MM.1S (cell line): ENCODE measurements at regions not wholly inside any gene's neighbourhood (a gene's known extent, or its start where the extent isn't known, plus 50 kb on each side); places are given as distances from the start of the nearest gene placed in this dataset.

Experiments used
- DNase-seq: peaks from one replicate; pipeline ENCODE4 v3.0.0-alpha.2; 2015
- H2AFZ ChIP-seq: fragments of 300-600 bp; sonication (generic); 2 replicates; pipeline ENCODE4 v1.6.0; 2016; ENCODE audit warnings: antibody characterized with exemption, low read length
- H3F3A ChIP-seq: fragments of 300-600 bp; sonication (generic); 2 replicates; pipeline ENCODE4 v1.6.1; 2016; ENCODE audit warnings: mild to moderate bottlenecking, antibody characterized with exemption, low read length, moderate library complexity, mixed read lengths; ENCODE audit not compliant: insufficient read depth
- H3K27ac ChIP-seq: fragments of 300-600 bp; sonication (generic); 2 replicates; pipeline ENCODE4 v1.5.1; 2016; ENCODE audit warnings: mild to moderate bottlenecking, low read length
- H3K27me3 ChIP-seq: fragments of 300-600 bp; sonication (generic); replicated peaks from 2 replicates; pipeline ENCODE4 v1.6.0; 2016; ENCODE audit warnings: low read length; ENCODE audit not compliant: insufficient read depth
- H3K36me3 ChIP-seq: fragments of 300-600 bp; sonication (generic); replicated peaks from 2 replicates; pipeline ENCODE4 v1.6.1; 2016; ENCODE audit warnings: mild to moderate bottlenecking, low read length, mixed read lengths; ENCODE audit not compliant: insufficient read depth
- H3K4me1 ChIP-seq: fragments of 300-600 bp; sonication (generic); 2 replicates; pipeline ENCODE4 v1.6.1; 2016; ENCODE audit warnings: low read length, mixed read lengths
- H3K4me2 ChIP-seq: fragments of 300-600 bp; sonication (generic); 2 replicates; pipeline ENCODE4 v1.6.0; 2016; ENCODE audit warnings: low read depth, low read length
- H3K4me3 ChIP-seq: fragments of 300-600 bp; sonication (generic); 2 replicates; pipeline ENCODE4 v1.5.1; 2016; ENCODE audit warnings: low read length, mixed read lengths
- H3K79me2 ChIP-seq: fragments of 300-600 bp; sonication (generic); 2 replicates; pipeline ENCODE4 v1.6.1; 2016; ENCODE audit warnings: mixed run types, low read length, mixed read lengths
- H3K9ac ChIP-seq: fragments of 300-600 bp; sonication (generic); 2 replicates; pipeline ENCODE4 v1.6.1; 2016; ENCODE audit warnings: low read length, mixed read lengths
- H3K9me2 ChIP-seq: fragments of 300-600 bp; sonication (generic); replicated peaks from 2 replicates; pipeline ENCODE4 v1.6.1; 2016; ENCODE audit warnings: mild to moderate bottlenecking, low read length, mixed read lengths; ENCODE audit not compliant: insufficient read depth
- H3K9me3 ChIP-seq: fragments of 300-600 bp; sonication (generic); replicated peaks from 2 replicates; pipeline ENCODE4 v1.6.1; 2016; ENCODE audit warnings: mild to moderate bottlenecking, low read length, mixed read lengths; ENCODE audit not compliant: insufficient read depth
- H4K20me1 ChIP-seq: fragments of 300-600 bp; sonication (generic); 2 replicates; pipeline ENCODE4 v1.6.1; 2016; ENCODE audit warnings: mild to moderate bottlenecking, low read length, moderate library complexity, mixed read lengths; ENCODE audit not compliant: insufficient read depth
- EZH2 ChIP-seq: fragments of 300-600 bp; sonication (generic); optimal IDR thresholded peaks from 2 replicates; pipeline ENCODE3; 2017; ENCODE audit warnings: low read depth, mild to moderate bottlenecking, antibody characterized with exemption, low read length, mixed read lengths
- EZH2phosphoT487 ChIP-seq: fragments of 300-600 bp; sonication (generic); IDR thresholded peaks from 2 replicates; pipeline ENCODE4 v1.6.1; 2018; ENCODE audit warnings: antibody characterized with exemption, low read length
- TF ChIP-seq, protein P1 (sequence below): fragments of 300-600 bp; sonication (generic); IDR thresholded peaks from 2 replicates; pipeline ENCODE4 v1.5.1; 2016; ENCODE audit warnings: antibody characterized with exemption, low read length, mixed read lengths

DNA sequence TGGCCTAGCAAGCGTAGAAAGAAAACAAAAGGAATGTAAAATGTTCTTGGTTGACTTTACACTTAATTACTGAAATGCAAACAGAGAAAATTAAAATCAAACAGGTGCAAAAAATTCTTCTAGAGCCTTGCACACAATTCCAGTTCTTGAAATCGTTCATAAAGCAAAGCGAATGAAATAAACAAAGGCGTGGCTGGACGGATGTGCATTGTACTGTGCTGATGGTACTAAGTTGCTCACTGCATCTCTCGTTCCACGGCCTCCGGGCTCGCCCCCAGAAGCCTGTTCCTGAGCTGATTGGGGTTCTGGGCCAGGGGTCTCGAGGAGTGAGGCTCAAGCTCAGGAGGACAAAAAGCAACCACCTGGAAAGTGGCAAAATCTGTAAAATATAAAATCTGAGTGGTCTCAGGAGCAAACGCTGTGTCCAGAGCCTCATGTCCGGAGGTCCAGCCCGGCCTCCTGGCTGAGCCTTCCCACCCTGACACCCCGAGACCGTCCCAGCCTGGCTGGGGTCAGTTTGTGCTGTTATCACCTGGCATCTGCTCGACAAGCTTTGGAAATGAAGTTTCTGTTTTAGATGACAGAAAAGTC lies 71.3 kb downstream of the TTLL2 start:
- no peaks in the 10 kb centered on the region for H3K36me3 ChIP-seq
- no peak overlapping the region for H3K4me3 ChIP-seq
- no peak overlapping the region for H3K9ac ChIP-seq
- TF ChIP-seq EZH2phosphoT487: no peak
- TF ChIP-seq EZH2: no peak
- TF ChIP-seq, protein P1, sequence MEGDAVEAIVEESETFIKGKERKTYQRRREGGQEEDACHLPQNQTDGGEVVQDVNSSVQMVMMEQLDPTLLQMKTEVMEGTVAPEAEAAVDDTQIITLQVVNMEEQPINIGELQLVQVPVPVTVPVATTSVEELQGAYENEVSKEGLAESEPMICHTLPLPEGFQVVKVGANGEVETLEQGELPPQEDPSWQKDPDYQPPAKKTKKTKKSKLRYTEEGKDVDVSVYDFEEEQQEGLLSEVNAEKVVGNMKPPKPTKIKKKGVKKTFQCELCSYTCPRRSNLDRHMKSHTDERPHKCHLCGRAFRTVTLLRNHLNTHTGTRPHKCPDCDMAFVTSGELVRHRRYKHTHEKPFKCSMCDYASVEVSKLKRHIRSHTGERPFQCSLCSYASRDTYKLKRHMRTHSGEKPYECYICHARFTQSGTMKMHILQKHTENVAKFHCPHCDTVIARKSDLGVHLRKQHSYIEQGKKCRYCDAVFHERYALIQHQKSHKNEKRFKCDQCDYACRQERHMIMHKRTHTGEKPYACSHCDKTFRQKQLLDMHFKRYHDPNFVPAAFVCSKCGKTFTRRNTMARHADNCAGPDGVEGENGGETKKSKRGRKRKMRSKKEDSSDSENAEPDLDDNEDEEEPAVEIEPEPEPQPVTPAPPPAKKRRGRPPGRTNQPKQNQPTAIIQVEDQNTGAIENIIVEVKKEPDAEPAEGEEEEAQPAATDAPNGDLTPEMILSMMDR: no peak
- H3K9me3 ChIP-seq: no peaks in the 10 kb centered on the region
- H3K79me2 ChIP-seq: no peaks in the 10 kb centered on the region
- H3K27me3 ChIP-seq: no peaks in the 10 kb centered on the region; the same call in 1 of the 2 replicates
- no peaks in the 10 kb centered on the region for H3F3A ChIP-seq
- no peaks in the 10 kb centered on the region for H3K9me2 ChIP-seq
- DNase-seq: no peak
- no peak overlapping the region for H3K27ac ChIP-seq
- H2AFZ ChIP-seq: no peak overlapping the region
- H4K20me1 ChIP-seq: no peaks in the 10 kb centered on the region
- no peak overlapping the region for H3K4me2 ChIP-seq
- H3K4me1 ChIP-seq: no peaks in the 10 kb centered on the region

DNA sequence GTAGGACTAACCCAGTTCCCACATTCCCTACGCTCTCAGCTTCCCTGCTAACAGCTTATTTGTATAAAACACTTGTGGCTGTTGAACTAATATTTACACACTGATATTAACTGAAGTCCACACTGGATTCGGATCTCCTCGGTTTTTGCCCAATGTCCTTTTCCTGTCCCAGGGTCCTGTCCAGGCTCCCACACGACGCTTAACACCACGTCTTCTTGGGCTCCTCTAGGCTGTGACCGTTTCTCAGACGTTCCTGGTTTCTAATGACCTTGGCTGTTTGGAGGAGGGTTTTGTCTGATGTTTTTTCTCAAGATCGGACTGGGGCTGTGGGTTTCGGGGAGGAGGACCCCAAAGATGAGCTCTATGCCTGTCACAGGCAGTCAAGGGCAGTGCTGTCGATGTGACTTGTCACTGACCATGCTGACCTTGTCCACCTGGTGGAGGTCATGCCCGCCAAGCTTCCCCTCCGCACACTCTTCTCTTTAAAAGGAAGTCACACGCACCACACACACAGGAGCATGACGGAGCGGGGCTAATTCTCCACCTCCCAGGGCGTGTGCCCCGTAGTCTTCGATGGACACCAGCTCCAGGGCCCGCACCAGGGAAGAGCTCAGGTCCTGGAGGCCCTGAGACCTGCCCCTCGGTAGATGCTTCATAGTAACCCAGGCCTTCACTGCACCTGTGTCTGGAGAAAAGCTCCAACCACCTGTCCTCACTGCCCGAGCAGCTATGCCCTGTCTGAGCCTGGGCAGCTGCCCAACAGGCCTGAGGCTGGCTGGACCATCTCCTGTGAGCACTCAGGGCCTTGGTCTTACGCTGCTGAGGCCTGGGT lies 72.0 kb downstream of the TTLL2 start:
- H3K4me3 ChIP-seq: no peak overlapping the region
- H3K27ac ChIP-seq: no peak overlapping the region
- H3K9ac ChIP-seq: no peak overlapping the region
- no peaks in the 10 kb centered on the region for H3K79me2 ChIP-seq
- H3K9me3 ChIP-seq: no peaks in the 10 kb centered on the region
- no peaks in the 10 kb centered on the region for H3K9me2 ChIP-seq
- DNase-seq: no peak
- H3K4me1 ChIP-seq: no peaks in the 10 kb centered on the region
- no peaks in the 10 kb centered on the region for H3K36me3 ChIP-seq
- no peak overlapping the region for H3K4me2 ChIP-seq
- H3F3A ChIP-seq: no peaks in the 10 kb centered on the region
- TF ChIP-seq EZH2 (no peak), EZH2phosphoT487 (no peak)
- TF ChIP-seq, protein P1: no peak
- no peaks in the 10 kb centered on the region; the same call in 1 of the 2 replicates for H3K27me3 ChIP-seq
- H2AFZ ChIP-seq: no peak overlapping the region
- H4K20me1 ChIP-seq: no peaks in the 10 kb centered on the region

DNA sequence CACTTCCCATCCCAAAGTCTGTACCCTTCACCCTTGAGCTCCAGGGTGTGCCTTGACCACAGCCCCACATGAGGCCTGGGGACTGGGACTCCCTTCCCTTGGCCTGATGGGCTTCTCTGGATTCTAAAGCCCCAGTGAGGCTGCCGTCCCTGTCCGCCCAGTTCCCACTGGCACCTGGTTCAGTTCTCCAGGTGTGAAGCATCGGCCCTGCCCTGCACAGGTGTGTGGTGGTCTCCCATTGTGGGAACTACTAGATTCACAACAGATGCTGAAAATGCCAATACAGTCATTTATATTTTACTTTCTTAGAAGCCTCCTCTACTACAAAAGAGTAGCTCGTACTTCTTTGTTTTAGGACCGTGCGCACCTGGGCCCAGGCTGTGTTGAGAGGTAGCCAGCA lies 72.8 kb downstream of the TTLL2 start:
- Histone ChIP-seq H3K36me3 (no peaks in the 10 kb centered on the region), H3K4me1 (no peaks in the 10 kb centered on the region), H3K4me3 (no peak overlapping the region), H3K4me2 (no peak overlapping the region), H3F3A (no peaks in the 10 kb centered on the region), H3K27me3 (no peaks in the 10 kb centered on the region; the same call in 1 of the 2 replicates), H3K9me3 (no peaks in the 10 kb centered on the region), H3K27ac (no peak overlapping the region), H2AFZ (no peak overlapping the region), H4K20me1 (no peaks in the 10 kb centered on the region), H3K79me2 (no peaks in the 10 kb centered on the region), H3K9ac (no peak overlapping the region), H3K9me2 (no peaks in the 10 kb centered on the region)
- no peak for DNase-seq
- TF ChIP-seq EZH2 (no peak), EZH2phosphoT487 (no peak)
- TF ChIP-seq, protein P1: no peak
